ENCODE measurements at regions not wholly inside any gene's neighbourhood (a gene's known extent, or its start where the extent isn't known, plus 50 kb on each side); places are given as distances from the start of the nearest gene placed in this dataset.

GRCh38 chr3:44074181-44074580, 167.5 kb upstream of the TOPAZ1 start:
- TF ChIP-seq CTCF (IDR thresholded peaks at IDR 0.05) (no peak), POLR2A (IDR thresholded peaks at IDR 0.05) (no peak), POLR2AphosphoS5 (IDR thresholded peaks at IDR 0.05) (no peak)

Measured in gastroesophageal sphincter (tissue), 3 donors.